ENCODE measurements at regions not wholly inside any gene's neighbourhood (a gene's known extent, or its start where the extent isn't known, plus 50 kb on each side); places are given as distances from the start of the nearest gene placed in this dataset.
A peak's percentile ranks its signal among the peaks of the same experiment; 100 is the strongest.
"Not testable (repeated sequence)": the region's sequence is repeated elsewhere in the genome, so short reads cannot be mapped to it uniquely, and the experiment has no call there.

DNA sequence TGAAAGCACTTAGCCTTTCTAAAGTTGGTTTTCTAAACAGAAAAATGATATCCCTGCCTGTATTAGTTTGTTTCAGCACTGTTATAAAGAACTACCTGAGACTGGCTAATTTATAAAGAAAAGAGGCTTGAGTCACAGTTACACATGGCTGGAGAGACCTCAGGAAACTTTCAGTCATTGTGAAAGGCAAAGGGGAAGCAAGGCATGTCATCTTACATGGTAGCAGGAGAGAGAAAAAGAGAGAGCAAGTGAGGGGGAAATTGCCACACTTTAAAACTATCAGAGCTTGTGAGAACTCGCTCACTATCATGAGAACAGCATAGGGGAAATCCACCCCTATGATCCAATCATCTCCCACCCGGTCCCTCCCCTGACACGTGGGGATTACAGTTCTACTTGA lies 64.9 kb downstream of the FAM170A start:
- DNase-seq (ENCODE audit: low read depth in 3 of 3, low spot score in 2 of 3) = no peak

DNA sequence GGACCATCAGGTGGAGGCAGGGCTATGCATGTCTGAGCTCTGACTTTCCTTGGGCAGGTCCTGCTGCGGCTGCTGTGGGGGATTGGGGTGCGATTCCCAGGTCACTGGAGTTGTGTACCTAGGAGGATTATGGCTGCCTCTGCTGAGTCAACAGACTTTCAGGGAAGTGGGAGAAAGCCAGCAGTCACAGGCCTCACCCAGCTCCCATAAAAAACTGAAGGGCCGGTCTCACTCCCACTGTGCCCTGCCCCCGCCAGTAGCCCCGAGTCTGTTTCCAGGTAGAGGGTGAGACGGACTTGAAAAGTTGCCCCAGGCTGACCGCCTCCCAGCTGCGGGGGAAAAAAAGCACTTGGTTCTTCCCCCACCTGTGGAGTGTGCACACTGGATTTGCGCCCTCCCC lies 76.7 kb downstream of the FAM170A start:
- no peak for DNase-seq (ENCODE audit: low read depth in 3 of 3, low spot score in 2 of 3)

DNA sequence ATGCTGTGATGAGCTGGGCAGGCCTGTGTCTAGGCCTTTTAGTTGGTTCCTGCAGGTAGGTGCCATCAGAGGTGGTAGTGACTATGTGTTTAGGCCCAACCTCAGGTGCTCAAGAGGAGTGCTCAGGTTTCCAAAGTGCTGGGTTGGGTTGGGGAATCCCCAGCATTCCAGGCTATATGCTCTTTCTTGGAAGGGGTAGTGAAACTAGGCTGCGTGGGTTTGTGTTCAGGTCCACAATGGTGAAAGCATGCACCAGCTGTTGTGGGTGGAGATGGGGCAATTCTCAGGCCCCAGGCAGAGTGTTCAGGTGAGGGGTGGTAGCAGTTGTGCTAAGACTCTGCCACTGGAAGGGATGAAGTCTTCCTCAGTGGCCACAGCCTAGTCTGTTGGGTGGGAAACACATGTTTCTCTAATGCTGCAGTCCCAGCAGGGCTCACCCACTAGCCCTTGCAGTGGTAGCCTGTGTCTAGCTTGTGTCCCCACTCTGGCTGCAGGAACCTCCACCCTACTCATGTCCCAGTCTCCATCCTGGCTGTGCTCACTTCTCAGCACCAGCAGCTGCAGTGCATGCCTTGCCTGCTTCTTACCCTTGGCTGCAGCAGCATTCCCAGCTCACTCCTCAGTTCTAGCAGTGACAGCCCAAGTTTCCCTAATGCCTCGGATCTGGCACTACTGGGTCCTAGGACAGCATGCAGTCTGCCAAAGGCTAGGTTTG lies 78.9 kb downstream of the FAM170A start:
- no peak for DNase-seq (ENCODE audit: low read depth in 3 of 3, low spot score in 2 of 3)

DNA sequence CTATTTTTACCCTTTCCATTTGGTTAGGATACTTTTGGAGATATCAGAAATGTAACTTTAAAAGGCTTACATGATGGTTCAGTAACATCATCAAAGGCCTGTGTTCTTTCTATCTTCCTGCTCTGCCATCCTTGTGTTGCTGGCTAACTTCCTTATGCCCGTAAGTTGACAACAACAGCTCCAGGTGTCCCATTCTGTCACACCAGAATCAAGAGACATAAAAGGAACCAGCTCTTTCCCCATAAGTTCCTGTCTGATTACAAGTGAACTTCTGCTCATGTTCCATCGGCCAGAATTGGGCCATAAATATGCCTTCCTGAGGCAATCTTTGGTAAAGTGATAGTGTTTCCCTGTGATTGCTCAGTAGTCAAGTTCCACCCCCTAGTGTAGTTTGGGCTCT lies 92.4 kb downstream of the FAM170A start:
- no peak for DNase-seq (ENCODE audit: low read depth in 3 of 3, low spot score in 2 of 3)

DNA sequence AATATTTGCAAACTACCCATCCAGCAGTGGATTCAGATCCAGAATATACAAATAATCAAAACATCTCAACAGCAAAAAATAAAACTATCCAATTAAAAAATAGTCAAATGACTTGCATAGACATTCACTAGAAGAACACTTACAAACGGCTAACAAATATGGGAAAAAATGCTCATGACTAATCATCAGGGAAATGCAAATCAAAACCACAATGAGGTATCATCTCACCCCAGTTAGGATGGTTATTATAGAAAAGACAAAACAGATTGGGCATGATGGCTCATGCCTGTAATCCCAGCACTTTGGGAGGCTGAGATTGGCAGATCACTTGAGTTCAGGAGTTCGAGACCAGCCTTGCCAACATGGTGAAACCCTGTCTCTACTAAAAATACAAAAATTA lies 95.9 kb downstream of the FAM170A start:
- not testable (repeated sequence) for DNase-seq (ENCODE audit: low read depth in 3 of 3, low spot score in 2 of 3)

DNA sequence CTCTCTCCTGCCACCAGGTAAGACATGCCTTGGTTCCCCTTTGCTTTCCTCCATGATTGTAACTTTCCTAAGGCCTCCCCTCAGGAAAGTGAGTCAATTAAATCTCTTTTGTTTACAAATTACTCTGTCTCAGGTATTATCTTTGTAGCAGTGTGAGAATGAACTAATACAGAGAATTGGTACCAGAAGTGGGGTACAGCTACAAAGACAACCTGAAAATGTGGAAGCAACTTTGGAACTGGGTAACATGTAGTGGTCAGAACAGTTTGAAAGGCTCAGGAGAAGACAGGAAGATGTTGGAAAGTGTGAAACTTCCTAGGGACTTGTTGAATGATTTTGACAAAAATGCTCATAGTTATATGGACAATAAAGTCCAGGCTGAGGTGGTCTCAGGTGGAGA lies 97.2 kb downstream of the FAM170A start:
- no peak for DNase-seq (ENCODE audit: low read depth in 3 of 3, low spot score in 2 of 3)

DNA sequence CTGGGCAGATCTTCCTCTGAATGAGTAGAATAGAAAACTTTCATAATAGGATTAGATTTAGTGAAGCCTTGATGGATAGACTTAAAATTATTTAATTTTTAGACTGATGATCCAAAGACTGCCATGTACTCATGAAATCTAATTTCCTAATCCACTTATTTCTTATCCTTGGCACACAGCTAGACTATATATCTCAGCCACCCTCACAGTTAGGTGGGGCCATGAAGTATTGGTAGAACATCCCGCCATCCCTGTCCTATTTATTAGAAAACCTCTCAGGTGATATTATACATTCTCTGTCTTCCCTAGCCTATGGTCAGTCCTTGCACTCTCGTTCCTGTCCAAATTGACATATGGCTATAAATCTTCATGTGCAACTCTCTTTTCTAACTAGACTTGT lies 110.9 kb downstream of the FAM170A start:
- DNase-seq (ENCODE audit: low read depth in 3 of 3, low spot score in 2 of 3) = no peak

DNA sequence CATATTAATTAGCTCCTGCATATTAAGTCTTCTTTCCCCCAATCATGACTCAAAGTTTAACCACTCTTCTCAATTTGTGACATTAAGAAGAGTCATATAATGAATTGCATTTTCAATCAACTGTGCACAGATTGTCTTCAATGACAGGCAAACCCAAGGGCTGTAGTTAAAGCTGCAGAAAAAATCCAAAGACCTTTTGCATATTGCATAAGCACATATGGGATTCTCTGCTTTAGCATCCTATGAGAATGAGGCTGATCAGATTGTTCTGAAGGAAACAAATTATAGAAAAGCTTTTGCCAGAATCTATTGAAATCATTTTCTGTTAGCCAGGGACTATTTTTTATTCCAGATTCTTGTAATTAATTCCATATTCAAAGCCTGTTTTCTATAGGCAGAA lies 112.3 kb downstream of the FAM170A start:
- no peak for DNase-seq (ENCODE audit: low read depth in 3 of 3, low spot score in 2 of 3)

DNA sequence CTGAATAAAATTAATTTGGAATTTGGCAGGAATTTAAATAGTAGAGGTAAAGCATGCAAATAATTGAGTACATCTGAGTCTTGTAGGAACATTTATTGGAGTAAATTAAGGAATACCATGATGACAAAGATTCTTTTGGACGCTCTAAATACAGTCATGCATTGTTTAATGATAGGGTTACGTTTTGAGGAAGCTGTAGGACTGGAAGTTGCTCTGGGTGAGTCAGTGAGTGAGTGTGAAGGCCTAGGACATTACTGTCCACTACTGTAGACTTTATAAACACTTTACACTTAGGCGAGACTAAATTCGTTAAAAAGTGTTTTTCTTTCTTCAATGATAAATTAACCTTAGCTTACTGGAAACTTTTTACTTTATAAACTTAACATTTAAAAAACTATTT lies 113.0 kb downstream of the FAM170A start:
- no peak for DNase-seq (ENCODE audit: low read depth in 3 of 3, low spot score in 2 of 3)

DNA sequence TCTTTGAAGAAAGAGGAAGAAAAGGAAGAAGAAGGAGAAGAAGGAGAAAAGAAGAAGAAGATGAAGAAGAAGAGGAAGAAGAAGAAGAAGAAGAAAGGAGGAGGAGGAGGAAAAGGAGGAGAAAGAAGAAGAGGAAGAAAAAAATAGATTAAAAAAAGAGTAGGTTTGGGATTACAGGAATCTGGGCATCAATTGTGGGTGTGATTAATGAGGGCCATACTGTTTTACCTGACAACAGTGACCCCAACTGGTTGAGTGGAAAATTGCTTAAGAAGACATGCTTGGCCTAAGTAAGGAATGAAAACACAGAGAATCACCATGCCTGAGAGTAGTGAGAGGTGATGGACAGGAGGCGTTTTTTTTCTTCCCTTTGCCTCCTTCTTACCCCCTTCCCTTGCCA lies 114.6 kb downstream of the FAM170A start:
- peak in 2 of 3 donors; percentile 10 to 19 for DNase-seq (ENCODE audit: low read depth in 3 of 3, low spot score in 2 of 3)

DNA sequence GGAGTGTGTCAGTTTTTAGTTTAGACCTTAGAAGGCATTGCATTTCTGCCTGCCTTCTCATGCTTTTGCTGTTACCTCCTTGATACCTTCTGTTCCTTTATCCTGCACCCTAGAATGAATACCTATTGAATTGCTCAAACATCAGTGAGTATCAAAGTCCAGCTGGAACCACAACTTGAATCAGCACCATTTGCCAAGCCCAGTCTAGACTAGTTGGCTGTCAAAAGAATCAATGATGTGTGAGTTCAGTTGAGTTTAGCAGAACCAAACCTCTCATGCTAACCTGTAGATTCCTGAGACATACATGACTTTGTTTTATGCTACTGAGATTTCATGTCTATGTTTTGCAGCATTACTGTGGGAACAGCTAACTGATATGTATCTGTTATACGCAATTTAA lies 116.6 kb downstream of the FAM170A start:
- DNase-seq (ENCODE audit: low read depth in 3 of 3, low spot score in 2 of 3) = no peak

DNA sequence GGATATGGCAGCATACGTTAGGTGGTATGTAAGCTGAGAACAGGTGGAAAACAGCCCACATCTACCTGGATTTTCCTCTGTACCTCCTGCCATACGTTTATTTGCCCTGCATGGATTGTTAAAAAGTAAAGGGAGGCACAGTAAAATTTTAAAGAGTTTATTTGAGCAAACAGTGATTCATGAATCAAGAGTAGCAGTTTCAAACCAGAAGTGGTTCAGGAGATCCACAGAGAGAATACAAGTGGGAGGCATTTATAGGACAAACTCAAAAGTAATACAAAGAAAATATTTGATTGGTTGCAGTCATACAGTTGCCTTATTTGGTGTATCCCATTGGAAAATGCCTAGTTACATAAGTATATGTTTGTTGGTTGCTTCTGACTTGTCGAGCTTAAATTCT lies 117.6 kb downstream of the FAM170A start:
- no peak for DNase-seq (ENCODE audit: low read depth in 3 of 3, low spot score in 2 of 3)

DNA sequence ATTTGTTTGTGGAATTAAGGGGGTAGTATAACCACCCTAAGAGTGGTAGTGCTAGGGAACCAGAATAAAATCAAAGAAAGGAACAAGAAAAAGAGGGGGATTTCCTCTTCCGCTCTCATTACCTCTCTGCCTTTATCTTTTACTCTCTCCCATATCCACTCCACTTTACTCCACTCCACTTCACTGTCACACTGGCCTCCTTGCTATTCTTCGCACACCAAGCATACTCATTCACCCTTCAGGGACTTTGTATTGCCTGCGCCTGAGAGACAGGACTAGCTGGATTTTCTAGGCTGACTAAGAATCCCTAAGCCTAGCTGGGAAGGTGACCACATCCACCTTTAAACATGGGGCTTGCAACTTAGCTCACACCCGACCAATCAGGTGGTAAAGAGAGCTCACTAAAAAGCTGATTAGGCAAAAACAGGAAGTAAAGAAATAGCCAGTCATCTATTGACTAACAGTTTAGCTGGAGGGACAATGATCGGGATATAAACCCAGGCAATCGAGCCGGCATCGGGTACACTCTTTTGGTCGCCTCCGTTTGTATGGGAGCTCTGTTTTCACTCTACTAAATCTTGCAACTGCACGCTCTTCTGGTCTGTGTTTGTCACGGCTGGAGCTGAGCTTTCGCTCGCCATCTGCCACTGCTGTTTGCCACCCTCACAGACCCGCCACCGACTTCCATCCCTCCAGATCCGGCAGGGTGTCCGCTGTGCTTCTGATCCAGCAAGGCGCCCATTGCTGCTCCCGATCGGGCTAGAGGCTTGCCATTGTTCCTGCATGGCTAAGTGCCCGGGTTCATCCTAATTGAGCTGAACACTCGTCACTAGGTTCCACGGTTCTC lies 121.8 kb downstream of the FAM170A start:
- no peak for DNase-seq (ENCODE audit: low read depth in 3 of 3, low spot score in 2 of 3)

DNA sequence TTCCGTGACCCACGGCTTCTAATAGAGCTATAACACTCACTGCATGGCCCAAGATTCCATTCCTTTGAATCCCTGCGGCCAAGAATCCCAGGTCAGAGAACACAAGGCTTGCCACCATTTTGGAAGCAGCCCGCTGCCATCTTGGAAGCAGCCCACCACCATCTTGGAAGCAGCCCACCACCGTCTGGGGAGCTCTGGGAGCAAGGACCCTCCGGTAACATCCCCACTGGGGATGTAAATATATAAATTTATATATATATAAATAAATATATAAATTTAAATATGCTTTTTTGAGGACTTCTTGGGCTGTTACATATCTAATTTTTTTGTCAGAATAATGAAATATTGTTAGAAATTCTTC lies 122.4 kb downstream of the FAM170A start:
- no peak for DNase-seq (ENCODE audit: low read depth in 3 of 3, low spot score in 2 of 3)

DNA sequence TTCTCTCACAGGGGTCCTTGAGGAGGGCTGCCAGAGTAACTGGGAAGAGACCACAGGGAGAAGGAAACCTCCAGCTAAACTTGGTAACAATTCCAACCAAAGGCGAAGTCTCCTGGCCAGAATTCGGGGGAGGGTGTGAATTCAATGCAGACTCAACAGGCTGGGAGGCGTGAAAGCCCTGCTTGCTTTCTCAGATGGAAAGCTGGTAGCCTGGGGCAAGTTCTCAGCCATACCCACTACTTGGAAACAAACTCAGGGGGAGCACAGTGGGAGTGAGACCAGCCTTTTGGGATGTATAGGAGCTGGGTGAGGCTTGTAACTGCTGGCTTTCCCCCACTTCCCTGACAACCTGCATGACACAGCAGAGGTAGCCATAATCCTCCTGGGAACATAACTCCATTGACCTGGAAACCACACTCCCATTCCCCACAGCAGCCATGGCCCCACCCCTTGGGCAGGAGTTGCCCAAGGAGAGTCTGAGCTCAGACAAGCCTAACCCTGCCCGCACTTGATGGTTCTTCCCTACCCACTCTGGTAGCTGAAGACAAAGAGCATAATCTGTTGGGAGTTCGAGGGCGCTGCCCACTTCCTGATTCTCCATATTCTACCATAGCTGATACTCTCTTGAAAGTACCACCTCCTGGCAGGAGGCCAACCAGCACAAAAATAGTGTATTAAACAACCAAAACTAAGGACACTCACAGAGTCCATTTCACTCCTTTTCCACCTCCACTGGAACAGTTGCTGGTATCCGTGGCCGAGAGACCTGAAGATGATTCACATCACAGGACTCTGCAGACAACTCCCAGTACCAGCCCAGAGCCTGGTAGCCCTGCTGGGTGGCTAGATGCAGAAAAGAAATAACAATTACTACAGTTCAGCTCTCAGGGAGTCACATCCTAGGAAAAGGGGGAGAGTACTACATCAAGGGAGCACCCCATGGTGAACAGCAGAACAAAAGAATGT lies 123.8 kb downstream of the FAM170A start:
- no peak for DNase-seq (ENCODE audit: low read depth in 3 of 3, low spot score in 2 of 3)

DNA sequence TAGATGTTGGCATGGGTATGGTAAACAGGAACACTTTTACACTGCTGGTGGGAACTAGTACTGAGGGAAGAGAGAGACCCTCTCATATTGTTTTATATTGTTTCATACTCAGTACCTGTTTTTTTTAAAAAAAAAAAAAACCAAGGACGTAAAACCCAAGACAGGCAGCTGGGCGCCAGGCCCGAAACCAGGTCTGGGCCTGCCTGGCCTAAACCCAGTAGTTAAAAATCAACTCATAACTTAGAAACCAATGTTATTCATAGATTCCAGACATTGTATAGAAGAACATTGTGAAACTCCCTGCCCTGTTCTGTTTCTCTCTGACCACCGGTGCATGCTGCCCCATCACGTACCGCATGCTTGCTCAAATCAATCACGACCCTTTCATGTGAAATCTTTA lies 125.5 kb downstream of the FAM170A start:
- DNase-seq (ENCODE audit: low read depth in 3 of 3, low spot score in 2 of 3) = not testable (repeated sequence)

DNA sequence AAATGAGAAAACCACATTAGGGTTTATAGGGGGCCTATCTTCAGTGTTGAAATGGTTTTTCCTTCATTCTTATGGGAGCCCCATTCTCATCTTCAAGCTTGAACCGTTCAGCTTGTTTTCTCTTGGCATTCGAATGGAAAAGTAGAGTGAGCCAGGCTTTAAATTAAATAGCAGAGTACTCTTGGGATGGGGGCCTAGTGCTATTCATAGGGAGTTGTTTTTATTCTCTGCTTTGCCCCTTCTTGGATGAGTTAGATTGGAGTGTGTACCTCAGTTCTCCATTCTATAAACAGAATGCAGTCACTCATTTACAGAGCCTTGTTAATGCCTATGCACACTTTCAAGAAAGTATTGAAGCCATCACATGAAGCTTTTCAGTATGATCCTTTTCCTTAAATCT lies 127.9 kb downstream of the FAM170A start:
- no peak for DNase-seq (ENCODE audit: low read depth in 3 of 3, low spot score in 2 of 3)

DNA sequence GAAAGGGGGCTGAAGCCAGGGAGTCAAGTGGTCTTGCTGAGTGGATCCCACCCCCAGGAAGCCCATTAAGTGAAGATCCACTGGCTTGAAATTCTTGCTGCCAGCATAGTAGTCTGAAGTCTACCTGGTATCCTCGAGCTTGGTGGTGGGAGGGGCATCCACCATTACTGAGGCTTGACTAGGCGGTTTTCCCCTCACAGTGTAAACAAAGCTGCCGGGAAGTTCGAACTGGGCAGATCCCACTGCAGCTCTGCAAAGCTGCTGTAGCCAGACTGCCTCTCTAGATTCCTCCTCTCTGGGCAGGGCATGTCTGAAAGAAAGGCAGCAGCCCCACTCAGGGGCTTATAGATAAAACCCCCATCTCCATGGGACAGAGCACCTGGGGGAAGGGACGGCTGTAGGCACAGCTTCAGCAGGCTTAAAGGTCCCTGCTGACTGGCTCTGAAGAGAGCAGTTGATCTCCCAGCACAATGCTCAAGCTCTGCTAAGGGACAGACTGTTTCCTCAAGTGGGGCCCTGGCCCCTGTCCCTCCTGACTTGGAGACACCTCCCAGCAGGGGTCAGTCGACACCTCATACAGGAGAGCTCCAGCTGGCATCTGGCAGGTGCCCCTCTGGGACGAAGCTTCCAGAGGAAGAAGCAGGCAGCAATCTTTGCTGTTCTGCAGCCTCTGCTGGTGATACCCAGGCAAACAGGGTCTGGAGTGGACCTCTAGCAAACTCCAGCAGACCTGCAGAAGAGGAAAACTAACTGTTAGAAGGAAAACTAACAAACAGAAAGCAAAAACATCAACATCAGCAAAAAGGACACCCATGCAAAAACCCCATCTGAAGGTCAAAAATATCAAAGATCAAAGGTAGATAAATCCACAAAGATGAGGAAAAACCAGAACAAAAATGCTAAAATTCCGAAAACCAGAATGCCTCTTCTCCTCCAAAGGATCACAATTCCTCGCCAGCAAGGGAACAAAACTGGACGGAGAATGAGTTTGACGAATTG lies 140.6 kb downstream of the FAM170A start:
- not testable (repeated sequence) for DNase-seq (ENCODE audit: low read depth in 3 of 3, low spot score in 2 of 3)

DNA sequence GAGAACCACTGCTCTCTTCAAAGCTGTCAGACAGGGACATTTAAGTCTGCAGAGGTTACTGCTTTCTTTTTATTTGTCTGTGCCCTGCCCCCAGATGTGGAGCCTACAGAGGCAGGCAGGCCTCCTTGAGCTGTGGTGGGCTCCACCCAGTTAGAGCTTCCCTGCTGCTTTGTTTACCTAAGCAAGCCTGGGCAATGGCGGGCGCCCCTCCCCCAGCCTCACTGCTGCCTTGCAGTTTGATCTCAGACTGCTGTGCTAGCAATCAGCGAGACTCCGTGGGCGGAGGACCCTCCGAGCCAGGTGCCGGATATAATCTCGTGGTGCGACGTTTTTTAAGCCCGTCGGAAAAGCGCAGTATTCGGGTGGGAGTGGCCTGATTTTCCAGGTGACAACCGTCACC lies 150.8 kb downstream of the FAM170A start:
- not testable (repeated sequence) for DNase-seq (ENCODE audit: low read depth in 3 of 3, low spot score in 2 of 3)

DNA sequence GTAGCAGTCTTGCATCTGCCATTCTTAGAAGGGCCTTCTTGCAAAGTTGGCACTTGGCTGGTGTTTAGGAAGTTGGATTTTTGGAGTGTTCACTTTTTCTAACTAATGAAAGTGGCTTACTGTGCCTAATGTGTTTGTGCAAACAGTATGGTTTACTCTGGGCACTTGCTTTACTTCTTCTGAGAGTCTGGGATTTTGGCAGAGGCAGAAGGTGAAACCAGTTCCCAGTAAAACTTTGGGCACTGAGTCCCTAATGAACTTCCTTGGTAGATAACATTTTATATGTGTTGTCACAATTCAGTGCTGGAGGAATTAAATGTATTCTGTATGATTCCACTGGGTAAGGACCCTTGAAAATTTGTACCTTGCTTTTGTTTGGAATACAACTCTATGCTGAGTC lies 155.7 kb downstream of the FAM170A start:
- DNase-seq (ENCODE audit: low read depth in 3 of 3, low spot score in 2 of 3) = no peak

Data from right renal cortex interstitium (tissue), 3 donors.